GM10248 (cell line): ENCODE measurements at regions not wholly inside any gene's neighbourhood (a gene's known extent, or its start where the extent isn't known, plus 50 kb on each side); places are given as distances from the start of the nearest gene placed in this dataset.

Experiments
- CTCF ChIA-PET: fragments of 300-600 bp; sonication (Branson Sonifier 250); formaldehyde crosslinking; extraction: SDS; loops from one replicate; lab custom pipeline; 2021; ENCODE audit warnings: antibody characterized with exemption; lab: Yijun Ruan, JAX
- POLR2A ChIA-PET: fragments of 350-650 bp; sonication (Branson Sonifier 250); formaldehyde crosslinking; extraction: SDS; loops from one replicate; lab custom pipeline; 2020; ENCODE audit warnings: antibody characterized with exemption; lab: Yijun Ruan, JAX
- DNase-seq: peaks from one replicate; pipeline ENCODE4 v3.0.0; 2012; ENCODE audit errors: extremely low spot score
- CTCF ChIP-seq: IDR thresholded peaks from 2 replicates; pipeline ENCODE4 v1.5.1; 2012; ENCODE audit warnings: mild to moderate bottlenecking, low read depth; ENCODE audit errors: extremely low read depth, missing control alignments, control extremely low read depth

- ChIA-PET CTCF (interaction anchor here (0.9 to 3.4 kb wide), 3 partner anchors 18 to 143 kb away, joined by 3 to 22 read pairs (median 9); no protein-coding TSS in a partner anchor), POLR2A (no interaction called here)
- no peak for TF ChIP-seq CTCF
- no peak for DNase-seq
These were observed 95.2 kb upstream of the TRABD2B start for GRCh38 chr1:48092401-48092800.

- ChIA-PET POLR2A (no interaction called here), CTCF (no interaction called here)
- no peak for DNase-seq
- no peak for TF ChIP-seq CTCF
These were observed 92.2 kb upstream of the TRABD2B start for GRCh38 chr1:48089356-48089891.

- TF ChIP-seq CTCF = no peak
- DNase-seq = no peak
- ChIA-PET POLR2A (no interaction called here), CTCF (no interaction called here)
These were observed 87.6 kb upstream of the TRABD2B start for GRCh38 chr1:48084826-48085225.

GRCh38 chr1:48082271-48082962 lies 85.2 kb upstream of the TRABD2B start:
- no peak for TF ChIP-seq CTCF
- ChIA-PET CTCF (interaction anchor here (2.6 kb wide), 1 partner anchor 11 kb away, joined by 11 read pairs; no protein-coding TSS in a partner anchor), POLR2A (no interaction called here)
- no peak for DNase-seq

- TF ChIP-seq CTCF = no peak
- ChIA-PET POLR2A (no interaction called here), CTCF (interaction anchor here (1.9 to 2.6 kb wide), 2 partner anchors 13 to 18 kb away, joined by 8 to 11 read pairs; no protein-coding TSS in a partner anchor)
- no peak for DNase-seq
These were observed 83.4 kb upstream of the TRABD2B start for GRCh38 chr1:48080331-48081255.

GRCh38 chr1:48079096-48079495 lies 81.9 kb upstream of the TRABD2B start:
- DNase-seq = no peak
- ChIA-PET CTCF (interaction anchor here (0.9 to 1.1 kb wide), 2 partner anchors 15 to 16 kb away, joined by 3 read pairs; no protein-coding TSS in a partner anchor), POLR2A (no interaction called here)
- no peak for TF ChIP-seq CTCF
